Fibroblast of upper back skin (primary cell): ENCODE measurements at regions not wholly inside any gene's neighbourhood (a gene's known extent, or its start where the extent isn't known, plus 50 kb on each side); places are given as distances from the start of the nearest gene placed in this dataset.
"Not testable (repeated sequence)": the region's sequence is repeated elsewhere in the genome, so short reads cannot be mapped to it uniquely, and the experiment has no call there.

Experiments
- DNase-seq: peaks from one replicate; pipeline ENCODE4 v3.0.0-alpha.2; 2013

GRCh38 chr11:100584201-100584985 lies 102.7 kb upstream of the ARHGAP42 start:
- no peak for DNase-seq

- no peak for DNase-seq
Observed at GRCh38 chr11:100585728-100586127, 101.4 kb upstream of the ARHGAP42 start.

GRCh38 chr11:100586361-100587101 lies 100.6 kb upstream of the ARHGAP42 start:
- no peak for DNase-seq

- no peak for DNase-seq
Observed at GRCh38 chr11:100592619-100593260, 94.3 kb upstream of the ARHGAP42 start.

- DNase-seq, result no peak
Observed at GRCh38 chr11:100593291-100593690, 93.8 kb upstream of the ARHGAP42 start.

- no peak for DNase-seq
Observed at GRCh38 chr11:100594320-100594719, 92.8 kb upstream of the ARHGAP42 start.

- DNase-seq, result no peak
Observed at GRCh38 chr11:100600941-100601340, 86.1 kb upstream of the ARHGAP42 start.

GRCh38 chr11:100602716-100603115 lies 84.4 kb upstream of the ARHGAP42 start:
- DNase-seq, result peak; percentile 18

- not testable (repeated sequence) for DNase-seq
Observed at GRCh38 chr11:100607761-100608160, 79.3 kb upstream of the ARHGAP42 start.

- DNase-seq, result no peak
Observed at GRCh38 chr11:100612766-100613165, 74.3 kb upstream of the ARHGAP42 start.

GRCh38 chr11:100618914-100619313 lies 68.2 kb upstream of the ARHGAP42 start:
- DNase-seq, result no peak

GRCh38 chr11:100619484-100619883 lies 67.6 kb upstream of the ARHGAP42 start:
- peak; percentile 34 for DNase-seq

GRCh38 chr11:100622404-100622803 lies 64.7 kb upstream of the ARHGAP42 start:
- DNase-seq, result no peak

GRCh38 chr11:100624346-100624745 lies 62.7 kb upstream of the ARHGAP42 start:
- no peak for DNase-seq

GRCh38 chr11:100625041-100625440 lies 62.0 kb upstream of the ARHGAP42 start:
- DNase-seq, result peak; percentile 31

- no peak for DNase-seq
Observed at GRCh38 chr11:100629671-100630070, 57.4 kb upstream of the ARHGAP42 start.

- DNase-seq, result no peak
Observed at GRCh38 chr11:100630898-100631297, 56.2 kb upstream of the ARHGAP42 start.

GRCh38 chr11:100631316-100631715 lies 55.8 kb upstream of the ARHGAP42 start:
- no peak for DNase-seq

GRCh38 chr11:100632941-100633452 lies 54.1 kb upstream of the ARHGAP42 start:
- peak; percentile 21 for DNase-seq

- DNase-seq, result no peak
Observed at GRCh38 chr11:100635194-100635593, 51.9 kb upstream of the ARHGAP42 start.

- DNase-seq, result no peak
Observed at GRCh38 chr11:100636536-100636935, 50.6 kb upstream of the ARHGAP42 start.
